ENCODE measurements at regions not wholly inside any gene's neighbourhood (a gene's known extent, or its start where the extent isn't known, plus 50 kb on each side); places are given as distances from the start of the nearest gene placed in this dataset.
"Not testable (repeated sequence)": the region's sequence is repeated elsewhere in the genome, so short reads cannot be mapped to it uniquely, and the experiment has no call there.

- Histone ChIP-seq H3K27me3 (ENCODE audit: control insufficient read depth, insufficient read depth, low read length) (no peaks in the 10 kb centered on the region), H3K36me3 (ENCODE audit: control insufficient read depth, insufficient read depth, low read length) (no peaks in the 10 kb centered on the region), H3K27ac (ENCODE audit: low read length) (no peak overlapping the region), H3K4me3 (ENCODE audit: low read length) (no peak overlapping the region), H3K4me1 (ENCODE audit: control insufficient read depth, insufficient read depth, low read length) (no peaks in the 10 kb centered on the region), H3K9me3 (ENCODE audit: control insufficient read depth, low read depth, low read length) (no peaks in the 10 kb centered on the region)
- 81% methylated on average over 3 of the region's 3 CpGs for whole genome bisulfite sequencing (ENCODE audit: insufficient coverage, low lambda C conversion rate)
- no peak for DNase-seq
These were observed 1156.6 kb downstream of the RPIA start for GRCh38 chr2:89848114-89848513.

GRCh38 chr2:89848763-89849368, 1157.4 kb downstream of the RPIA start:
- H3K27me3 ChIP-seq (ENCODE audit: control insufficient read depth, insufficient read depth, low read length) = no peaks in the 10 kb centered on the region
- no peak for DNase-seq
- H3K36me3 ChIP-seq (ENCODE audit: control insufficient read depth, insufficient read depth, low read length) = no peaks in the 10 kb centered on the region
- H3K9me3 ChIP-seq (ENCODE audit: control insufficient read depth, low read depth, low read length) = no peaks in the 10 kb centered on the region
- H3K27ac ChIP-seq (ENCODE audit: low read length) = no peak overlapping the region
- 0% methylated on average over 1 of the region's 2 CpGs for WGBS (ENCODE audit: insufficient coverage, low lambda C conversion rate)
- H3K4me1 ChIP-seq (ENCODE audit: control insufficient read depth, insufficient read depth, low read length) = no peaks in the 10 kb centered on the region
- no peak overlapping the region for H3K4me3 ChIP-seq (ENCODE audit: low read length)

GRCh38 chr2:89849731-89850130, 1158.3 kb downstream of the RPIA start:
- WGBS (ENCODE audit: insufficient coverage, low lambda C conversion rate) = 82% methylated on average over 3 of the region's 3 CpGs
- H3K36me3 ChIP-seq (ENCODE audit: control insufficient read depth, insufficient read depth, low read length) = no peaks in the 10 kb centered on the region

GRCh38 chr2:89850481-89850880, 1159.0 kb downstream of the RPIA start:
- no peak for DNase-seq
- Histone ChIP-seq H3K4me3 (ENCODE audit: low read length) (no peak overlapping the region), H3K9me3 (ENCODE audit: control insufficient read depth, low read depth, low read length) (no peaks in the 10 kb centered on the region), H3K4me1 (ENCODE audit: control insufficient read depth, insufficient read depth, low read length) (no peaks in the 10 kb centered on the region), H3K27me3 (ENCODE audit: control insufficient read depth, insufficient read depth, low read length) (no peaks in the 10 kb centered on the region), H3K36me3 (ENCODE audit: control insufficient read depth, insufficient read depth, low read length) (no peaks in the 10 kb centered on the region), H3K27ac (ENCODE audit: low read length) (no peak overlapping the region)
- WGBS (ENCODE audit: insufficient coverage, low lambda C conversion rate) = no CpG with 5 or more reads among the region's 3 CpGs

More at GRCh38 chr2:89849731-89850130, 1158.3 kb downstream of the RPIA start:
- H3K27ac ChIP-seq (ENCODE audit: low read length) = no peak overlapping the region
- H3K9me3 ChIP-seq (ENCODE audit: control insufficient read depth, low read depth, low read length) = no peaks in the 10 kb centered on the region
- no peak overlapping the region for H3K4me3 ChIP-seq (ENCODE audit: low read length)
- H3K27me3 ChIP-seq (ENCODE audit: control insufficient read depth, insufficient read depth, low read length) = no peaks in the 10 kb centered on the region
- no peaks in the 10 kb centered on the region for H3K4me1 ChIP-seq (ENCODE audit: control insufficient read depth, insufficient read depth, low read length)
- no peak for DNase-seq

- no peaks in the 10 kb centered on the region for H3K27me3 ChIP-seq (ENCODE audit: control insufficient read depth, insufficient read depth, low read length)
- H3K36me3 ChIP-seq (ENCODE audit: control insufficient read depth, insufficient read depth, low read length) = no peaks in the 10 kb centered on the region
- H3K9me3 ChIP-seq (ENCODE audit: control insufficient read depth, low read depth, low read length) = no peaks in the 10 kb centered on the region
- H3K27ac ChIP-seq (ENCODE audit: low read length) = no peak overlapping the region
- H3K4me3 ChIP-seq (ENCODE audit: low read length) = no peak overlapping the region
- 67% methylated on average over 3 of the region's 4 CpGs for WGBS (ENCODE audit: insufficient coverage, low lambda C conversion rate)
- H3K4me1 ChIP-seq (ENCODE audit: control insufficient read depth, insufficient read depth, low read length) = no peaks in the 10 kb centered on the region
- no peak for DNase-seq
These were observed 1159.6 kb downstream of the RPIA start for GRCh38 chr2:89850881-89851582.

- no peaks in the 10 kb centered on the region for H3K36me3 ChIP-seq (ENCODE audit: control insufficient read depth, insufficient read depth, low read length)
- H3K27ac ChIP-seq (ENCODE audit: low read length) = no peak overlapping the region
- 83% methylated on average over 1 of the region's 1 CpG for WGBS (ENCODE audit: insufficient coverage, low lambda C conversion rate)
- H3K4me3 ChIP-seq (ENCODE audit: low read length) = no peak overlapping the region
- H3K27me3 ChIP-seq (ENCODE audit: control insufficient read depth, insufficient read depth, low read length) = no peaks in the 10 kb centered on the region
- H3K9me3 ChIP-seq (ENCODE audit: control insufficient read depth, low read depth, low read length) = no peaks in the 10 kb centered on the region
- DNase-seq = no peak
- no peaks in the 10 kb centered on the region for H3K4me1 ChIP-seq (ENCODE audit: control insufficient read depth, insufficient read depth, low read length)
These were observed 1160.1 kb downstream of the RPIA start for GRCh38 chr2:89851583-89851905.

- H3K27me3 ChIP-seq (ENCODE audit: control insufficient read depth, insufficient read depth, low read length); H3K27ac ChIP-seq (ENCODE audit: low read length); H3K9me3 ChIP-seq (ENCODE audit: control insufficient read depth, low read depth, low read length); H3K4me1 ChIP-seq (ENCODE audit: control insufficient read depth, insufficient read depth, low read length); DNase-seq; H3K4me3 ChIP-seq (ENCODE audit: low read length); H3K36me3 ChIP-seq (ENCODE audit: control insufficient read depth, insufficient read depth, low read length): not testable (repeated sequence)
- WGBS (ENCODE audit: insufficient coverage, low lambda C conversion rate) = no CpG with 5 or more reads among the region's 1 CpG
These were observed 1162.0 kb downstream of the RPIA start for GRCh38 chr2:89853427-89853826.

- H3K27me3 ChIP-seq (ENCODE audit: control insufficient read depth, insufficient read depth, low read length); H3K4me1 ChIP-seq (ENCODE audit: control insufficient read depth, insufficient read depth, low read length); DNase-seq; H3K36me3 ChIP-seq (ENCODE audit: control insufficient read depth, insufficient read depth, low read length); H3K4me3 ChIP-seq (ENCODE audit: low read length); H3K9me3 ChIP-seq (ENCODE audit: control insufficient read depth, low read depth, low read length); H3K27ac ChIP-seq (ENCODE audit: low read length): not testable (repeated sequence)
- WGBS (ENCODE audit: insufficient coverage, low lambda C conversion rate) = no CpG with 5 or more reads among the region's 2 CpGs
These were observed 1164.3 kb downstream of the RPIA start for GRCh38 chr2:89855752-89856151.

GRCh38 chr2:89856305-89856704, 1164.8 kb downstream of the RPIA start:
- H3K9me3 ChIP-seq (ENCODE audit: control insufficient read depth, low read depth, low read length); H3K4me1 ChIP-seq (ENCODE audit: control insufficient read depth, insufficient read depth, low read length); DNase-seq; H3K36me3 ChIP-seq (ENCODE audit: control insufficient read depth, insufficient read depth, low read length); H3K27me3 ChIP-seq (ENCODE audit: control insufficient read depth, insufficient read depth, low read length); H3K4me3 ChIP-seq (ENCODE audit: low read length); H3K27ac ChIP-seq (ENCODE audit: low read length): not testable (repeated sequence)
- no CpG with 5 or more reads among the region's 7 CpGs for WGBS (ENCODE audit: insufficient coverage, low lambda C conversion rate)

GRCh38 chr2:89862164-89862563, 1170.7 kb downstream of the RPIA start:
- H3K9me3 ChIP-seq (ENCODE audit: control insufficient read depth, low read depth, low read length); H3K4me1 ChIP-seq (ENCODE audit: control insufficient read depth, insufficient read depth, low read length); DNase-seq; H3K27me3 ChIP-seq (ENCODE audit: control insufficient read depth, insufficient read depth, low read length); H3K4me3 ChIP-seq (ENCODE audit: low read length); H3K27ac ChIP-seq (ENCODE audit: low read length); H3K36me3 ChIP-seq (ENCODE audit: control insufficient read depth, insufficient read depth, low read length): not testable (repeated sequence)
- no CpG with 5 or more reads among the region's 5 CpGs for WGBS (ENCODE audit: insufficient coverage, low lambda C conversion rate)

- not testable (repeated sequence) for H3K9me3 ChIP-seq (ENCODE audit: control insufficient read depth, low read depth, low read length); H3K27ac ChIP-seq (ENCODE audit: low read length); DNase-seq; H3K4me1 ChIP-seq (ENCODE audit: control insufficient read depth, insufficient read depth, low read length); H3K36me3 ChIP-seq (ENCODE audit: control insufficient read depth, insufficient read depth, low read length); H3K27me3 ChIP-seq (ENCODE audit: control insufficient read depth, insufficient read depth, low read length); H3K4me3 ChIP-seq (ENCODE audit: low read length)
- no CpG with 5 or more reads among the region's 6 CpGs for WGBS (ENCODE audit: insufficient coverage, low lambda C conversion rate)
These were observed 1171.7 kb downstream of the RPIA start for GRCh38 chr2:89863209-89863608.

All from large intestine (tissue), 3 donors.